ENCODE measurements at regions not wholly inside any gene's neighbourhood (a gene's known extent, or its start where the extent isn't known, plus 50 kb on each side); places are given as distances from the start of the nearest gene placed in this dataset.
"Not testable (repeated sequence)": the region's sequence is repeated elsewhere in the genome, so short reads cannot be mapped to it uniquely, and the experiment has no call there.

DNA sequence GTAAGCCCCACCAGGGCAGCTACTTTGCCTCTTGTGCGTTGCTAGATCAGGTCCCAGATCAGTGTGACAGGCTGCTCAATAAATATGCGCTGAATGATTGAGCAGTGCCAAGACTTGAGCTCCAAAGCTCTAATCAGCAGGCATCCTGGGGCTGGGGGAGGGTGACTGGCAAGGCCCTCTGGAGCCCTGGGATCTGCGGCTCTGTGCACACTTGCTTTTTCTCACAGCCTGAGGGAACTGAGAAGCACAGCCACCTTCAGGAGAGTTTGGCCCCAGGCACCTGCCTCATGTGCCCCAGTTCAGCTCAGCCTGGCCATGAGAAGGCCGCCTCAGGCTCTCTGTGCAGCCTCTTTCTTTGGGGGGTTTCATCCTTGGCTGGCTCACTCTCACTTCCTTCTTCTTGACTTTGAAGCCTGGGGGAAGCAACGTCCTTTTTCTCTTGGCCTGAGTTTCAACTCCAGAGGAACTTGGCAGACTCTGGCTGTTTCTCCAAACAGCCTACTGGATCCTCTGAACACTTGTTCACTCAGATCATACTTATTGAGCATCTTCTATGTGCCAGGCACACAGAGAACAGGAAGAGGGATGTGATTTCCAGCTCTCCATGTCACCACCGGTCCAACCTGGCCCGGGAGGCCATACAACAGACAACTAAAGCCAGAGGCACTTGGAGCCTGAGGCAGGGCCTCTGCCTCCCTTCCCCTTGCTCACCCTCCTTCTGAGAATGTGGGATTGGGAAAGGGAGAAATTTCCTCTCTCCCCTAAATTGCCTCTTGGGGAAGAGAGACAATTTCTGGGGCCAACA is 114.0 kb downstream of the VEGFA start:
- ATAC-seq = no peak

DNA sequence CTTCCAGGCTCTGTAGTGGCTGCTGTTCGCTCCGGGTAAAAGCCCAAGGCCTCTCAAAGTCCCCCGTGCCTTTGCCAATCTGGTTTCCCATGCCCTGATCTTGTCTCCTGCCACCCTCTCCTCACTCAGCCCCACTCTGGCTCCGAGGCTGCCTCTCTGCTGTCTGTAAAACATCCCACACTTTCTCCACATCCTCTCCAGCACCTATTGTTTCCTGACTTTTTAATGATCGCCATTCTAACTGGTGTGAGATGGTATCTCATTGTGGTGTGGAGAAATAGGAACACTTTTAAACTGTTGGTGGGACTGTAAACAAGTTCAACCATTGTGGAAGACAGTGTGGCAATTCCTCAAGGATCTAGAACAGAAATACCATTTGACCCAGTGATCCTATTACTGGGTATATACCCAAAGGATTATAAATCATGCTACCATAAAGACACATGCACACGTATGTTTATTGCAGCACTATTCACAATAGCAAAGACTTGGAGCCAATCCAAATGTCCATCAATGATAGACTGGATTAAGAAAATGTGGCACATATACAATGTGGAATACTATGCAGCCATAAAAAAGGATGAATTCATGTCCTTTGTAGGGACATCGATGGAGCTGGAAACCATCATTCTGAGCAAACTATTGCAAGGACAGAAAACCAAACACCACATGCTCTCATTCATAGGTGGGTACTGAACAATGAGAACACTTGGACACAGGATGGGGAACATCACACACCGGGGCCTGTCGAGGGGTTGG is 112.9 kb downstream of the VEGFA start:
- ATAC-seq = not testable (repeated sequence)

DNA sequence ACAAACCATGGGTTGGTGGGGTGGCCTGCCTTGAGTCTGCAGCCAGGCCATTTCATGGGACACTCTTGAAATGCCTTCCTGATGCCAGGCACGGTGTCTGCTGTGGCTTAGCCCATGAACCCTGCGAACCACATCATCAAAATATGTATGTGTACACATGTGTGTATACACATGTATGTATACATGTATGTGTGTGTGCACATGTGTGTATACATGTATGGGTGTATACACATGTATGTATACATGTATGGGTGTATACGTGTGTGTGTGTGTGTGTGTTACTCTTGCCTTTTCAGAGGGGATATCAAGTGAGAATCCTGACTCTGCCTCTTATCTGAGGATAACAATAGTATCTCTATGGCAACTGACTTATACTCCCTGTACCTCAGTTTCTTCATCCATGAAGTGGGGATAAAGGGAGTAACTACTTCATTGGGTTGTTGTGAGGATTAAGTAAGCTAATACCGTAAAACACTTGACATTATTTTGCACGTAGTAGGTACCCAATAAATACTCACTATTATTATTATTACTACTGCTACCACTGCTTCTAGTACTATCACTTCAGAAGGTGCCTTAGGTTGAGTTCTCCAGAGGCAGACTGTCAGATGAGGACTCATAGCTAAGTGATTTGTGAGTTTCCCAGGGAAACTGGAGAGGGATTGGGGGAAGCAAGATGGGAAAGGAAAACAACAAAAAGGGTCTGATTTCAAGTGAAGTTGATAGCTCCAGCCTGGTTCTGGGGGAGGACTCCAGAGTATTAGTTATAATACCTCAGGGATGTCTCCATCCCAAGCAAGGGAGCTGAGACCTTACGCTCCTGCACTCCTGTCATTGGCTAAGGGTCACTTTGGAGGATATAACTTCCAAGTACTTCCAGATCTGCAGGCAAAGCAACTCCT is 110.5 kb downstream of the VEGFA start:
- ATAC-seq = no peak

DNA sequence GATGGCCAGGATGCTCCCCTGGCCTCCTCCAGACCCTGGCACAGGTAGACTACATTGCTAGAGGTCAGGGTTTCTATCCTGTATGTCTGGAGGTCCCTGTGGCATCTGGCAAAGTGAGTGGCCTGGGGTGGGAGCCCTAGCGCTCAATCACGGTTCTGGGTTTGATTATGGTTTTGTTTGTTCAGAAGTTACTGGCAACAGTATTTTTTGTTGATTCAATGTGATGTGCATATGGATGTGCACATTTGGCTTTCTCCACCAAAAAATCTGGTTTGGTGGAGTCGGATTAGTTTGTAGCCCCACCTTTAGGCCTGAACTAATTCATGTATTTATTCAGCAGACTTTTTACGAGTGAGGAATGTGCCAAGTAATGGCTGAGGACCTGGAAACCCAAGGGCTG is 109.7 kb downstream of the VEGFA start:
- no peak for ATAC-seq

DNA sequence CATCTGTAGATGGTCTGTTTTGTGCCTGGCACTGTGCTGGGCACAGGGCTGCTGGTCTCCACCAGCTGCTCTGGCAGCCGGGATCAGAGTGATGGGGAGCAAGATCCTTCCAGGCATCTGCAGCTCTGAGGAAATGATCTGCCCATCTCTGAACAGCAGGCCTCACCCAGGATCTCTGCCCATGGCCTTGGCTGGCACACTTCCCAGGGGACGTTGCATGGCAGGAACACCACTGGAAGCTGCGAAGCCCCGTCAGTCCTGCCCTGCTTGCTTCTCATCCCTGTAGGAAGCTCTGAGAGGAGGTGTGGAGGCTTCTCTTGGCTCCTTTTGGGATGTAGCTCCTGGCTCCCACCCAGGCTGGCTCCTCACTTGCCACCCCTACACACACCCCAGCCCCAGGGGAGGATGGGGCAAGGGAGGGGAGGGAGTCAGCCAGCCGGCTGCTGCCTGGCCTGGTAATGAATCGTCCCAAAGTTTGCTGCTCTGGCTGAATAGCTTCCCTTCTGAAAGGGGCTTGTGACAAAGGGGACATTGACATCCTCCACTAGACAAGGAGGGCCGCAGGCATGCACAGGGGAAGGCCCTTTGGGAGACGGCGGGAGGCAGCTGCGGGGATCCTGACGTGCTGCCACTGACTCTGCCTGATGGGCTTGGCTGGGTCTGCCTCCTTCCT is 108.9 kb downstream of the VEGFA start:
- ATAC-seq = peak; percentile 33

DNA sequence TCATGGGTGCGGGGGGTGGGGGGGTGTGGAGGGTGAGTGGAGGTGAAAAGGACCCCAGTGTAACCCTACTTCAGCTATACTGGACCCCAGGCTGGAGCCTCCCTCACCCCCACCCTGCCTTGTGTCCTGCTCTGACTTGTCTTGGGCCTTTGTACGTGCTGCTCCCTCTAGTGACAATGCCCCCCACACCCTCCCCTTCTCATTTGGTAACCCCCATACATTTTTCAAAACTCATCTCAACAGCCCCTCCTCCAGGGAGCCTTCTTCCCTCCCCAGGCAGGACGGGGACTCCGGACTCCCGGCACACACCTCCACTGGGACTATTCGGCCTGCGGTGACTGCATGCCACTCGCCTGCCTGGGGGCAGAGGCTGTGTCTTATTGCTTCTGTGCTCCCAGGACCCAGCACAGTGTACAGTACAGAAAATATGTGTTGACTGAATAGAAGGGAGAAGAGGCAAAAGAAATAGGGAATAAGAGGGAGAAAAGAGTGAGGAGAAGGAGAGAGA is 108.2 kb downstream of the VEGFA start:
- no peak for ATAC-seq

DNA sequence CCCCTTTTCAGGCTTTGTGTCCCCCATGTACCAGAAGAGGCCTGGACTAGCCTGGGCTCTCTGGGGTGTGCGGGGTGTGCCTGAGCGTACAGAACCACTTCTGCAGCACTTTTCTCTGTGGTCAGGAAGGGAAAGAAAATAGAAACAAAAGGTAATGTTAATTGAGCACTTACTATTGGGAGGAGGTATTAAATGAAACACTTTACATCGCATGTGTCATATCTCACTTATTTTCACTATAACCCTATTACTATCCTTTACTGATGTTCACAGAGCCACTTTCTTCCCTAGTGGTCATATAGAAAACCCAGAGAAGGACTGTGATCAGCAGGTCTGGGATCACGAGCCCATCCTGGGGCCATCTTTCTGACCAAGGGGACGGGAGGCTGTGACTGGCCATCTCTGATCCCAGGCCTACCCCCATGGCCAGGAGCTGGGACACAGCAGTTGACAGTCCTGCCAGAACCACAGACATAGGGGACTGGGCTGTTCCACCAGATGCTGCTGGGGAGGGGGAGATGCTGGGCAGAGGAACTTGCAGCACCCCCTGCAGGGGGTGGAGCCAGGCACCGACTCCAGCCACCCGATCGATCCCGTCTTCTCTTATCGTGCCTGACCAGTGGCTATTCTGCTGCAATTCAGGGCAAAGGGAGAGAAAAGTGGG is 107.6 kb downstream of the VEGFA start:
- ATAC-seq = no peak

DNA sequence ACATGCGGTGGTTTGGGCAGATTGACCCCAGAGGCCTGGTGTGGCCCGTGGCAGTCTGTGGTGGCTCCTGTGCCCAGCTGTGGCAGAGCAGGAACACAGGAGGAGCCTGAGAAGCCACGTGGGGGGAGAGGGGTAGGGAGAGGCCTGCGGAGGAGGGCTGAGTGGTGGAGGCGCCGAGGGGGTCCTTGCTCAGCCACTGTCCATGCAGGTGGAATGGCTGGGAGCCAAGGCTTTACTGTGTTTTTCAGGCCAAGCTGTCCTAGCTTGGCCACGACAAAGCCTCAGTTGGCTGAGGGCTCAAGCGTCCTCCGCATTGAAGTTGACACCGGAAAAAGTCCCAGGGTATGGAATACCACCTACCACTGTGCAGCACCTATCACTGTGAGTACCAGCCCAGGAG is 107.0 kb downstream of the VEGFA start:
- ATAC-seq = no peak

DNA sequence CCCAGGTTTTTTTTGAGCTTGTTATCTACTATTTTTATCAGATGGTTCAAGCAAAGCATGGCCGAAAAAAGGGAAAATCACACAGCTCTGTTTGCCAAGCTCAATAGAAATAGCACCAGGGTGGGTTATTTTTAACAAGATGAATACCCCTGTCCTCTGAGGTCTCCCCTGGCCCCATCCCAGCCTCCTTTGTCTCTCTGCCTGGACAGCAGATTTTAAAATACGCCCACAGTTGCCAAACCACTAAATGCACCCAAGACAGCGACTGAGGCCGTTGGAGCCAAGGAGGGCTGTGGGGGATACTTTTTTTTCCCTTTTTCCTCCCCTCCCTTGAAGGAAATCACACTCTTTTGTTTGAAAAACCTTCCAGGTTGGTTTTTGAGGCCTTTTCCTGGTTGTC is 106.6 kb downstream of the VEGFA start:
- ATAC-seq = no peak

DNA sequence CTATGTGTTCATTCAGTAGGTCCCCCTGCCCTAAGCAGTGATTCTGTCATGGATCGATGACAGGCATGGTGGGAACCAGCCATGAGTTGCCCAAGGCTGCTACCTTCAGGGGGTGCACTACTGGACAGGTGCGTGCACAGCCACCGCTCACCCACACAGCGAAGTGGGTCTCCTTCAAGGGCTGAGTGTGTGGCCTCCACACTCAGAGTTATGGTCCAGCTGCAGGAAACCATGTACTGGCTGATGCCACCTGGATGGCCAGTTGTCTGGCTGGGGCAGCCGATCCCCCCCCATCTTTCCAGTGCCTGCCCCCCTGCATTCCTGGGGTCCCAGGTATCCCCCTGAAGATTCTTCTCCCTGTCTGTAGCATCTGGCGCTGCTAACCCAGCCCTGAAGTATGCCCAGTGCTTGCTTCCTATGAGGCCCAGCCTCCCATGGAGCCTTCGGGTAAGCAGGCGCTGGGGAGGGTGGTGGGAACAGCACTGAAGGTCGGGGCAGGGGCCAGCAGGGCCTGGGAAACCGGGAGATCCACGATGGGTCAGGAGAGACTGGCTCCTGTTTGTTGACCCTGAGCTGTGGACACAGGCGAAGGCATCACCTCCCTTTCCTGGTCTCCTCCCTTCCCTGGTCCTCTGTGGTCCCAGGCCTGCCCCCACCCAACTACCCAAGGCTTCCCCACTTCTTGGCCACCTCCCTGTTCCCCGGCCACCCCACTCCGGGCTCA is 106.0 kb downstream of the VEGFA start:
- no peak for ATAC-seq

DNA sequence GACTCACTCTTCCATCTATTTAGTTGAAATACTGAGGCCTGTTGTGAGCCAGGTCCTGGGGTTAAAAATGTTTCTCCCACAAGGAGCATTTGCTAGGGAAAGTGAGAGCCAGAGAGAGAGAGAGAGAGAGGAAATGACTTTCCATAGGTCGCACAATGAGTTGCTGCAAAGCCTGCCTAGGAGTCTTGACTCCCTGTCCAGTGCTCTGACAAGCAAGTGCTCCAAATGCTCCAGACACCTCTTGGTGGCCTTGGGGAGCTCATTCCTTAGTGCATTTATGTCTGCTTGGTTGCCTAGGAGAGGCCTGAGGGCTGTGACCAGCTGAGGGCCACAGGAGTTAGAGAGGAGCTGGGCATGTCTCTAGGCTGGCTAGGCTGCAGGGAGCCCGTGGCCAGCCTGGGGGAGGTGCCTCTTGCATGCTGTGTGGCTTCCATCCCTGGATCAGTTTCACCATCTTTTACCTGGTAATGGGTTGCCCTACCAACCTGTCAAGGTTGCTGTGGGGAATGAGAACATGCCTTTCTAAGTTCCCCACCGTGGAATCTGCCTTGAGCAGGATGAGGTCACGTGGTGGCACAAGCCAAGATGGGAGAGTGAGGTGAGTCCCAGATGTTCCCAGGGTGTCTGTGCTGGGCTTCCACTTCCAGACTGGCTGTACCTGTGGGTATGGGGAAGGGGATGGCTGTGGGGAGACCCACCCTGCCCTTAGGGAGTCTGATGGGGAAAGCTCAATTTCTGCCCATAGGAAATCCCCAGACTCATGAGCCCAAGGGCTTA is 105.0 kb downstream of the VEGFA start:
- ATAC-seq = no peak

DNA sequence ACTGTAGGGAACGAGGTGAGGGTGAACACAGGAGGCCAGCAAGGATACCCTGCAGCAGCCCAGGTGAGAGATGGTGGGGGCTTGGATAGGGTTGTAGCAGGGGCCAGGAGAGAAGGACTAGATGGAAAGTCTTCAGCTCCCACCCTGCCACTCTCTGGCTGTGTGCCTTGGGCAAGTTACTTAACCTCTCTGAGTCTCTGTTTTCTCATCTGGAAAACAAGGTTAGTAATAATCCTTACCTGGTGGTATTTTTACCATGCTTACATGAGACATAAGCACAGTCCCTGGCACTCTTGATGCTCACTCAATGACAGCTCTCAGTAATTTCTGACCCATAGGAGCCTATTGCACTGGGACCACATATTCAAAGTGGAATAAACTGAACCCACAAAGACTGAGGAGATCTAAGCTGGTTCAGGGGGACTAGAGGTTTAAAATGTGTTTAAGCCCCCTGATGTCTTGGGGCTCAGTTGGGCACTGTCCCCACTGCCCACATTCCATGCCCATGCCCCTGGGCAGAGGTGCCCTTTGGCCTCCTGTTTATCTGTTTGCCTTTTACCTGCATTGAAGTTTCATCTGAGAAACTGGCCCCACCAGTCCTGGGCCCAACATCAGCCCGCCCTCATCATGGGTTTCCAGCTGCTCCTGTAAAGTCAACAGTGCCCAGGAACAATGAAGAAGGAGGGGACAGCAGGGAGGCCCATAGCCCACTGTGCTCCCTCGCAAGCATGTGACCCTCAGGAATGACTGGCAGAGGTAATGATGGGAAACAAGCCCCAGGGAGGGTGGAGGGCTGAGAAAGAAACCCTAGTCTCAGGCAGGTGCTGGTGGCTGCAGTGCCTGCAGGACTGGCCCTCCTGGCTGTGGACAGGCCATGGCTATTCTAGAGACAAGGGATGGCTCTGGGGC is 104.0 kb downstream of the VEGFA start:
- no peak for ATAC-seq

DNA sequence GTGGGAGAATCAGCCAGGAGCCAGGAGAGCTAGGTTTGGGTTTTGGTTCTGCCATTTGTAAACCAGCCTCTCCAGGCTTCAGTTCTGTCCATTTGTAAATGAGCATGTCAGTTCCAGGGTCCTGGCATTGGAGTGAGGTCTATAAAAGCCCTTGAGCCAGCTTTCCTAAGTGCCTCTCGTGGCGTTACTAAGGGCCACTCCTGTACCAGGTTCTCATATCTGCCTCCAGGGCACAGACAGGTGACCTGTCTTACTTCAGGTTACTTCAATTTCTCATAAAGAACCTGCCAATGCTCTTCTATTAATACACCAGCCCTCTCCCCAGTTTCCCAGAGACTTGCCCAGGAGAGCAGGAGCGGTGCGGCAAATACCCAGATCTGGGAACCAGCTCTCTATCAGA is 101.9 kb downstream of the VEGFA start:
- no peak for ATAC-seq

DNA sequence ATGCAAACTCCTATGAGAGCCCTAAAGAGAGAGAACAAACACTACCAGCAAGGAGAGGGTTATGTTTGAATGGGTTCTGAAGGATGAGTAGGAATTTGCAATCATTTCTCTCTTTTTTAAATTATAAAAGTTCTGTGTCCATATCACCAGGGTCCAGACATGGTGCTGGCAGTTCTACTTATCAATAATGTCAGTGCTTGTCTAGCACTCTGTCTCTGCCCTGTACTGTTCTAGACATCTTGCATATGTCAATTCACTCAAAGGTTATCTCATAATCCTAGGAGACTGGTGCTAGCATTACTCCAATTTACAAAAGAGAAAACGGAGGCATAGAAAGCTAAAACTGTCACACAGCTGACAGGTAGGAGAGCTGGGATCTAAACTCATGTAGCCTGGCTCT is 101.3 kb downstream of the VEGFA start:
- no peak for ATAC-seq

DNA sequence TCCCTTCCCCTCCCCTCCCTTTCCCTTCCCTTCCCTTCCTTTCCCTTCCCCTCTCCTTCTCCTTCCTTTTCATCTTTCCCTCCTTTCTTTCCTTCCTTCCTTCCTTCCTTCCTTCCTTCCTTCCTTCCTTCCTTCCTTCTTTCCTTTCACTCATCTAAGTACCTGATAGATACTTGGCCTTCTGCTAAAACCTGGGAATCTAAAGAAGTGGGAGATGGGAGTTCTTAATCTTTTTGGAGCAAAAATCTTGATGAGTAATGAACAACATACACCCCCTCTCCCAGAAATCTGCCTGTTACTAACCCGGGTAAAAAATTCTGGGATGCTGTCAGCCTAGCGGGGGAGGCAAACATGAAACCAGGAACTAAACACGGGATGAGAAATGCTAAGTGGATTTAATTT is 100.7 kb downstream of the VEGFA start:
- ATAC-seq = no peak

DNA sequence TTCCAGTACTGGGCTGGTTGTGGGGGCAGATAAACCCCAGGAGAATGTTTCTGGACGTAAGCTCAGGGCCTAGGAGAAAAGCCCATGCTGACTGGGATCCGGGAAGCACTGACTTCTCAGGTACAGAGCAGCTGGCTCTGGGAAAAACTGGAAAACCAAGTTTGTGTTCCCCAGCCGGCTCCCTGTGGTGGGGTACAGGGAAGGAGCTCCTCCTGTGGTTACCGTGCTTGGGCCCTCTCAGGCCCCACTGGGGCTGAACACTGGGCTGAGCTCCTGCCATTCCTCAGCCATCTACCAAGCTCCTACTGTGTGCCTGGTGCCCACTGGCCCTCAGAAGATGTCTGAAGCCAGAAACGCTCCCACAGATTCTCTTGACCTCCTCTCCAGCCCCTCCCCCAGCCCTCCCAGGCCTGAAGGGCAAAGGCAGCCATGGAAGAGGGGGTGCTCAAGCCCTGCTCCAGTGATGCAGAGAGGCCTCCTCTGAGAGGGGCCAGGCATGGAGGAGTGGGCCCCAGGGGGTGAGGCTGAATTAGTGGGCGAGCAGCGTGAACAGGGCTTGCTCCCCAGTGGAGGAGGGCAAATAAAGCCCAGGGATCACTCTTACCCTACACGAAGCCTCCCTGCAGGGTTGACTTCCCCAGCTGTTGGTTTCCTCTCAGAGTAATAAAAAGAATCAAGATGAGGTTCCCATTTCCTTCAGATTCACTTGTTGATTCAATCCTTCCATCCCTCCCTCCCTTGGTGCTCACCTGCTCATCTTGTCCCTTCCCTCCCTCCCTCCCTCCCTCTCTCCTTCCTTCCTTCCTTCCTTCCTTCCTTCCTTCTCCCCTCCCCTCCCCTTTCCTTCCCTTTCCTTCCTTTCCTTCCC is 100.0 kb downstream of the VEGFA start:
- ATAC-seq = no peak

DNA sequence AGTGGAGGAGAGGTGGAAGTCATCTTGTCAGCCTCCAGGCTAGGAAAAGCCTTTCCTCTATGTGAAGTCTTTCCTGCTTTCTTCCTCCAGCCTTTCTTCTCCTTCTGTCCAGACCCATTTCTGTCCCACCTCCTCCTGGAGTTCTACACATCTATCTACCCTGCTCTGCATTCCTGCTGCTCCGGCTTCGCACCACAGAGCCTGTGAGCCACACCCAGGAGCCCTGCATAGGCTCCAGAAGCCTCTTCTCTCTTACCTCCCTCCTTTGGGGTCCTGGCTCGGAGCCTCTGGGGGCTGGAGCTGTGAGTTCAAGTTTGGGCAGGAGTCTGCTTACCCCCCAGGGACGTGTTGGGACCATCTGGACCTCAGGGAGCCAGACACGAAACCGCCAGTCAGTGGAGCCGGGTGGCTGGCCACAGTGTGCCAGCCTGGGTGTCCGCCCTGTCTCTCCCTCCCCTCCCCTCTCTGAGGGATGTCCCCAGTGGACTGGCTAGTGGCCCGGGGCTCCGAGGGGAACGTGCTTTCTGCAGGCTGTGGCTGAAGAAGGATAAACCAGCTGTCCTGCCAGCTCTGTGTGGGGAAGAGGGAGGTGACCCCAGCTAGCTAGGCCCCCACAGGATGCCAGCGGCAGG is 99.2 kb downstream of the VEGFA start:
- ATAC-seq = no peak

DNA sequence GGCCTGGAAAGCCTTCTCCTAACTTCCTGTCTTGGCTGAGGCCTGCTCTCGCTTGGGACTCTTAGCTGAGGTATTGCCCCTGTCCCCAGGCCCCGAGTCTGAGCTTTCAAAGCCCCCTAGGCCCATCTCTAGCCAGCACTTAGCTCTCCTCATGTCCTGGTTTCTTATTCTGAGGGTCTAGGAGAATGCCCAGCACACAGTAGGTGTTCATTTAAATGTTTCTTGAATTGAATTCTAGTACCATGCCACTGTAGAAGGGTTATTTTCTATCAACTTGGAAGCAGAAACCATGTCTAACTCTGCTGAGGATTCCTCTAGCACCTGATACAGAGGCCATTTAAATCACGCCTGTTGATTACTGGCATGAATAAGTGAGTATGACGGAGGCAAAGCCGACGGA is 98.5 kb downstream of the VEGFA start:
- ATAC-seq = no peak

Data from esophagus mucosa (tissue), 1 donor.